Activated CD4-positive, alpha-beta T cell treated with anti-CD3 and anti-CD28 coated beads, Interleukin-2, amount 10 ng/mL, durations not matched to agents 7 days and 5 days (primary cell): ENCODE measurements at regions not wholly inside any gene's neighbourhood (a gene's known extent, or its start where the extent isn't known, plus 50 kb on each side); places are given as distances from the start of the nearest gene placed in this dataset.
"Not testable (repeated sequence)": the region's sequence is repeated elsewhere in the genome, so short reads cannot be mapped to it uniquely, and the experiment has no call there.

Source experiments
- CTCF ChIA-PET: fragments of 350-600 bp; sonication (Branson Sonifier 250); formaldehyde crosslinking; loops from one replicate; lab custom pipeline; 2021; ENCODE audit warnings: antibody characterized with exemption; lab: Charles Lee
- POLR2A ChIA-PET: fragments of 350-600 bp; sonication (Branson Sonifier 250); formaldehyde crosslinking; loops from one replicate; lab custom pipeline; 2021; ENCODE audit warnings: antibody characterized with exemption; lab: Charles Lee
- DNase-seq: peaks from one replicate; pipeline ENCODE4 v3.0.0-alpha.2; 2020
- H3K27ac Mint-ChIP-seq: one replicate; pipeline ENCODE4 v1.8.0; 2021; ENCODE audit warnings: mild to moderate bottlenecking, moderate library complexity, mixed read lengths
- H3K27me3 Mint-ChIP-seq: one replicate; pipeline ENCODE4 v1.8.0; 2021; ENCODE audit warnings: mixed read lengths
- H3K36me3 Mint-ChIP-seq: one replicate; pipeline ENCODE4 v1.8.0; 2021; ENCODE audit warnings: low read depth, mixed read lengths
- H3K4me1 Mint-ChIP-seq: one replicate; pipeline ENCODE4 v1.8.0; 2021; ENCODE audit warnings: mixed read lengths
- H3K4me3 Mint-ChIP-seq: one replicate; pipeline ENCODE4 v1.8.0; 2021; ENCODE audit warnings: mild to moderate bottlenecking, moderate library complexity, mixed read lengths
- H3K9me3 Mint-ChIP-seq: one replicate; pipeline ENCODE4 v1.8.0; 2021; ENCODE audit warnings: mixed read lengths

GRCh38 chr4:148845609-148846008 lies 403.4 kb upstream of the NR3C2 start:
- Mint-ChIP-seq H3K27me3 (no peaks in the 10 kb centered on the region), H3K4me1 (no peaks in the 10 kb centered on the region), H3K9me3 (no peaks in the 10 kb centered on the region), H3K36me3 (no peaks in the 10 kb centered on the region), H3K27ac (no peak overlapping the region), H3K4me3 (no peak overlapping the region)
- no peak for DNase-seq
- ChIA-PET POLR2A (no interaction called here), CTCF (no interaction called here)

- H3K36me3 Mint-ChIP-seq: no peaks in the 10 kb centered on the region
- CTCF ChIA-PET: interaction anchor here (0.7 kb wide), 1 partner anchor 49 kb away, joined by 3 read pairs; no protein-coding TSS in a partner anchor
- H3K4me3 Mint-ChIP-seq: no peak overlapping the region
- POLR2A ChIA-PET: no interaction called here
- H3K9me3 Mint-ChIP-seq: no peaks in the 10 kb centered on the region
- H3K27ac Mint-ChIP-seq: no peak overlapping the region
- no peaks in the 10 kb centered on the region for H3K27me3 Mint-ChIP-seq
- H3K4me1 Mint-ChIP-seq: no peaks in the 10 kb centered on the region
- DNase-seq: no peak
These were observed 401.4 kb upstream of the NR3C2 start for GRCh38 chr4:148843625-148844024.

GRCh38 chr4:148842843-148843242 lies 400.6 kb upstream of the NR3C2 start:
- no peaks in the 10 kb centered on the region for H3K27me3 Mint-ChIP-seq
- POLR2A ChIA-PET: no interaction called here
- CTCF ChIA-PET: interaction anchor here (0.7 kb wide), 1 partner anchor 48 kb away, joined by 3 read pairs; no protein-coding TSS in a partner anchor
- H3K36me3 Mint-ChIP-seq: no peaks in the 10 kb centered on the region
- H3K4me3 Mint-ChIP-seq: no peak overlapping the region
- no peak overlapping the region for H3K27ac Mint-ChIP-seq
- no peaks in the 10 kb centered on the region for H3K4me1 Mint-ChIP-seq
- H3K9me3 Mint-ChIP-seq: no peaks in the 10 kb centered on the region
- no peak for DNase-seq

- H3K4me1 Mint-ChIP-seq, H3K27ac Mint-ChIP-seq, CTCF ChIA-PET, H3K9me3 Mint-ChIP-seq, POLR2A ChIA-PET, H3K36me3 Mint-ChIP-seq, H3K27me3 Mint-ChIP-seq, DNase-seq, H3K4me3 Mint-ChIP-seq: not testable (repeated sequence)
These were observed 395.4 kb upstream of the NR3C2 start for GRCh38 chr4:148837571-148837970.

GRCh38 chr4:148834804-148835631 lies 392.8 kb upstream of the NR3C2 start:
- CTCF ChIA-PET: no interaction called here
- Mint-ChIP-seq H3K4me1 (no peaks in the 10 kb centered on the region), H3K9me3 (peaks cover 3% of the 10 kb centered on the region), H3K4me3 (no peak overlapping the region), H3K36me3 (no peaks in the 10 kb centered on the region), H3K27me3 (no peaks in the 10 kb centered on the region), H3K27ac (no peak overlapping the region)
- no peak for DNase-seq
- POLR2A ChIA-PET: no interaction called here

GRCh38 chr4:148831945-148832344 lies 389.7 kb upstream of the NR3C2 start:
- Mint-ChIP-seq H3K27ac (no peak overlapping the region), H3K9me3 (peaks cover 3% of the 10 kb centered on the region), H3K4me1 (no peaks in the 10 kb centered on the region), H3K4me3 (no peak overlapping the region), H3K27me3 (no peaks in the 10 kb centered on the region), H3K36me3 (no peaks in the 10 kb centered on the region)
- ChIA-PET CTCF (no interaction called here), POLR2A (no interaction called here)
- DNase-seq: no peak

- Mint-ChIP-seq H3K4me3 (no peak overlapping the region), H3K27me3 (no peaks in the 10 kb centered on the region), H3K36me3 (no peaks in the 10 kb centered on the region), H3K27ac (no peak overlapping the region), H3K9me3 (no peaks in the 10 kb centered on the region), H3K4me1 (no peaks in the 10 kb centered on the region)
- CTCF ChIA-PET: no interaction called here
- POLR2A ChIA-PET: no interaction called here
- no peak for DNase-seq
These were observed 386.1 kb upstream of the NR3C2 start for GRCh38 chr4:148828291-148828690.

GRCh38 chr4:148827781-148828180 lies 385.6 kb upstream of the NR3C2 start:
- Mint-ChIP-seq H3K27me3 (no peaks in the 10 kb centered on the region), H3K4me1 (no peaks in the 10 kb centered on the region), H3K4me3 (no peak overlapping the region), H3K36me3 (no peaks in the 10 kb centered on the region), H3K9me3 (no peaks in the 10 kb centered on the region), H3K27ac (no peak overlapping the region)
- no peak for DNase-seq
- ChIA-PET CTCF (no interaction called here), POLR2A (no interaction called here)

- H3K4me3 Mint-ChIP-seq: no peak overlapping the region
- no peaks in the 10 kb centered on the region for H3K27me3 Mint-ChIP-seq
- no peaks in the 10 kb centered on the region for H3K9me3 Mint-ChIP-seq
- CTCF ChIA-PET: no interaction called here
- H3K4me1 Mint-ChIP-seq: no peaks in the 10 kb centered on the region
- H3K36me3 Mint-ChIP-seq: no peaks in the 10 kb centered on the region
- H3K27ac Mint-ChIP-seq: no peak overlapping the region
- no peak for DNase-seq
- POLR2A ChIA-PET: no interaction called here
These were observed 381.2 kb upstream of the NR3C2 start for GRCh38 chr4:148823419-148823769.

GRCh38 chr4:148822572-148823418 lies 380.6 kb upstream of the NR3C2 start:
- Mint-ChIP-seq H3K36me3 (no peaks in the 10 kb centered on the region), H3K27ac (no peak overlapping the region), H3K9me3 (no peaks in the 10 kb centered on the region), H3K27me3 (no peaks in the 10 kb centered on the region), H3K4me1 (no peaks in the 10 kb centered on the region), H3K4me3 (no peak overlapping the region)
- ChIA-PET POLR2A (no interaction called here), CTCF (no interaction called here)
- no peak for DNase-seq

- Mint-ChIP-seq H3K36me3 (no peaks in the 10 kb centered on the region), H3K4me1 (no peaks in the 10 kb centered on the region), H3K27ac (no peak overlapping the region), H3K27me3 (no peaks in the 10 kb centered on the region), H3K9me3 (no peaks in the 10 kb centered on the region), H3K4me3 (no peak overlapping the region)
- POLR2A ChIA-PET: no interaction called here
- CTCF ChIA-PET: no interaction called here
- no peak for DNase-seq
These were observed 371.8 kb upstream of the NR3C2 start for GRCh38 chr4:148814030-148814429.

GRCh38 chr4:148813289-148813688 lies 371.1 kb upstream of the NR3C2 start:
- H3K4me1 Mint-ChIP-seq: no peaks in the 10 kb centered on the region
- no peaks in the 10 kb centered on the region for H3K36me3 Mint-ChIP-seq
- ChIA-PET POLR2A (no interaction called here), CTCF (no interaction called here)
- H3K9me3 Mint-ChIP-seq: no peaks in the 10 kb centered on the region
- no peak for DNase-seq
- H3K4me3 Mint-ChIP-seq: no peak overlapping the region
- H3K27ac Mint-ChIP-seq: no peak overlapping the region
- H3K27me3 Mint-ChIP-seq: no peaks in the 10 kb centered on the region

GRCh38 chr4:148812101-148812500 lies 369.9 kb upstream of the NR3C2 start:
- DNase-seq: no peak
- Mint-ChIP-seq H3K27me3 (no peaks in the 10 kb centered on the region), H3K36me3 (no peaks in the 10 kb centered on the region), H3K4me1 (no peaks in the 10 kb centered on the region), H3K27ac (no peak overlapping the region), H3K9me3 (no peaks in the 10 kb centered on the region), H3K4me3 (no peak overlapping the region)
- ChIA-PET POLR2A (no interaction called here), CTCF (no interaction called here)
